ENCODE measurements at regions not wholly inside any gene's neighbourhood (a gene's known extent, or its start where the extent isn't known, plus 50 kb on each side); places are given as distances from the start of the nearest gene placed in this dataset.

DNA sequence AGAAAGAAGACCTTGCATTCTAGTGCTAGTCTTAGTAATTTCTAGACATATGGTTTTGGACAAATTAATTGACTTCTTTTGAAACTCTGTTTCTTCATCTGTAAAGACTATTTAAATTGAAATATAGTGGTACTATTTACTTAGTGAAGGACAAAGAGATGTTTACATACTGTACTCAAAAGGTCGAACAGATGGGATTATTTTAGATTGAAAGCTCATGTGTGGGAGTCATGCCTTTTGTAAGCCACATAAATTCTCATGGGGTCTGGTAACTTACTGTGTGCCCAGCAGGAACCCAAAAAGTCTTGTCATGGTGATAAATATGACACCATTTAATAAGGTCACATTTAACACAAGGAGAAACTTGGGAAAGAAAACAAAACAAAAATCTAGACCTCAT lies 368.2 kb upstream of the CITED2 start:
- TF ChIP-seq, protein P1, sequence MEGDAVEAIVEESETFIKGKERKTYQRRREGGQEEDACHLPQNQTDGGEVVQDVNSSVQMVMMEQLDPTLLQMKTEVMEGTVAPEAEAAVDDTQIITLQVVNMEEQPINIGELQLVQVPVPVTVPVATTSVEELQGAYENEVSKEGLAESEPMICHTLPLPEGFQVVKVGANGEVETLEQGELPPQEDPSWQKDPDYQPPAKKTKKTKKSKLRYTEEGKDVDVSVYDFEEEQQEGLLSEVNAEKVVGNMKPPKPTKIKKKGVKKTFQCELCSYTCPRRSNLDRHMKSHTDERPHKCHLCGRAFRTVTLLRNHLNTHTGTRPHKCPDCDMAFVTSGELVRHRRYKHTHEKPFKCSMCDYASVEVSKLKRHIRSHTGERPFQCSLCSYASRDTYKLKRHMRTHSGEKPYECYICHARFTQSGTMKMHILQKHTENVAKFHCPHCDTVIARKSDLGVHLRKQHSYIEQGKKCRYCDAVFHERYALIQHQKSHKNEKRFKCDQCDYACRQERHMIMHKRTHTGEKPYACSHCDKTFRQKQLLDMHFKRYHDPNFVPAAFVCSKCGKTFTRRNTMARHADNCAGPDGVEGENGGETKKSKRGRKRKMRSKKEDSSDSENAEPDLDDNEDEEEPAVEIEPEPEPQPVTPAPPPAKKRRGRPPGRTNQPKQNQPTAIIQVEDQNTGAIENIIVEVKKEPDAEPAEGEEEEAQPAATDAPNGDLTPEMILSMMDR (conservative IDR thresholded peaks at IDR 0.05), result no peak
- no peak for TF ChIP-seq EZH2 (IDR thresholded peaks at IDR 0.05; ENCODE audit: low read depth)

Measured in PC-9 (cell line).